Kidney epithelial cell (primary cell): ENCODE measurements at regions not wholly inside any gene's neighbourhood (a gene's known extent, or its start where the extent isn't known, plus 50 kb on each side); places are given as distances from the start of the nearest gene placed in this dataset.
A peak's percentile ranks its signal among the peaks of the same experiment; 100 is the strongest.

ENCODE experiments used
- DNase-seq: peaks from one replicate; pipeline ENCODE4 v3.0.0-alpha.2; 2010; ENCODE audit warnings: low read depth
- H3K27me3 ChIP-seq: 2 replicates; pipeline ENCODE4 v1.6.0; 2011; ENCODE audit warnings: low read length; ENCODE audit not compliant: control insufficient read depth, insufficient read depth
- H3K36me3 ChIP-seq: 2 replicates; pipeline ENCODE4 v1.5.1; 2011; ENCODE audit warnings: low read length; ENCODE audit not compliant: control insufficient read depth, insufficient read depth
- H3K4me3 ChIP-seq: 2 replicates; pipeline ENCODE4 v1.5.1; 2011; ENCODE audit warnings: low read depth, mild to moderate bottlenecking, control low read depth, low read length
- CTCF ChIP-seq: IDR thresholded peaks from 2 replicates; pipeline ENCODE4 v1.5.1; 2011; ENCODE audit warnings: mild to moderate bottlenecking, moderate library complexity, low read length, control low read depth, inconsistent platforms; ENCODE audit not compliant: insufficient read depth, poor library complexity, severe bottlenecking

GRCh38 chr21:35843911-35844667, 216.2 kb downstream of the SETD4 start:
- H3K4me3 ChIP-seq, result no peak overlapping the region
- no peak for TF ChIP-seq CTCF
- DNase-seq, result no peak
- H3K27me3 ChIP-seq, result no peaks in the 10 kb centered on the region
- no peaks in the 10 kb centered on the region for H3K36me3 ChIP-seq

- no peaks in the 10 kb centered on the region for H3K27me3 ChIP-seq
- H3K4me3 ChIP-seq, result no peak overlapping the region
- no peak for TF ChIP-seq CTCF
- no peaks in the 10 kb centered on the region for H3K36me3 ChIP-seq
- DNase-seq, result no peak
Observed at GRCh38 chr21:35840949-35841348, 219.4 kb downstream of the SETD4 start.

GRCh38 chr21:35840197-35840799, 220.0 kb downstream of the SETD4 start:
- peak; percentile 50 for DNase-seq
- Histone ChIP-seq H3K4me3 (no peak overlapping the region), H3K36me3 (no peaks in the 10 kb centered on the region), H3K27me3 (no peaks in the 10 kb centered on the region)
- TF ChIP-seq CTCF, result peak; percentile 80

GRCh38 chr21:35838987-35839763, 221.2 kb downstream of the SETD4 start:
- H3K4me3 ChIP-seq, result no peak overlapping the region
- no peaks in the 10 kb centered on the region for H3K27me3 ChIP-seq
- no peak for TF ChIP-seq CTCF
- DNase-seq, result no peak
- H3K36me3 ChIP-seq, result no peaks in the 10 kb centered on the region

- no peaks in the 10 kb centered on the region for H3K36me3 ChIP-seq
- no peak for TF ChIP-seq CTCF
- DNase-seq, result no peak
- no peak overlapping the region for H3K4me3 ChIP-seq
- no peaks in the 10 kb centered on the region for H3K27me3 ChIP-seq
Observed at GRCh38 chr21:35838350-35838749, 222.0 kb downstream of the SETD4 start.
